Duodenal mucosa (tissue), 2 donors: ENCODE measurements at regions not wholly inside any gene's neighbourhood (a gene's known extent, or its start where the extent isn't known, plus 50 kb on each side); places are given as distances from the start of the nearest gene placed in this dataset.
"Not testable (repeated sequence)": the region's sequence is repeated elsewhere in the genome, so short reads cannot be mapped to it uniquely, and the experiment has no call there.

Experiments used
- H3K27ac ChIP-seq: one replicate; pipeline ENCODE4 v1.7.0; 2013; ENCODE audit warnings: low read depth, low read length
- H3K27me3 ChIP-seq, 2 donors: one replicate each; pipeline ENCODE4 v1.7.0; 2013; ENCODE audit warnings: low read length in 2 of 2, control low read depth in 1 of 2; ENCODE audit not compliant: insufficient read depth in 2 of 2, control insufficient read depth in 1 of 2
- H3K36me3 ChIP-seq, 2 donors: one replicate each; pipeline ENCODE4 v1.7.0; 2013; ENCODE audit warnings: low read length in 2 of 2, control low read depth in 1 of 2; ENCODE audit not compliant: insufficient read depth in 2 of 2, control insufficient read depth in 1 of 2
- H3K4me1 ChIP-seq, 2 donors: one replicate each; pipeline ENCODE4 v1.7.0; 2013; ENCODE audit warnings: low read length in 2 of 2, control low read depth in 1 of 2; ENCODE audit not compliant: insufficient read depth in 2 of 2, control insufficient read depth in 1 of 2
- H3K4me3 ChIP-seq, 2 donors: one replicate each; pipeline ENCODE4 v1.7.0; 2013; ENCODE audit warnings: low read length in 2 of 2, low read depth in 1 of 2
- H3K9ac ChIP-seq, 2 donors: one replicate each; pipeline ENCODE4 v1.7.0; 2013; ENCODE audit warnings: low read length in 2 of 2, low read depth in 1 of 2
- H3K9me3 ChIP-seq, 2 donors: one replicate each; pipeline ENCODE4 v1.7.0; 2013; ENCODE audit warnings: low read length in 2 of 2, control low read depth in 1 of 2; ENCODE audit not compliant: control insufficient read depth in 1 of 2

GRCh38 chr14:35956376-35957085 lies 130.4 kb downstream of the BRMS1L start:
- no peak overlapping the region for H3K27ac ChIP-seq
- no peak overlapping the region for H3K9ac ChIP-seq
- H3K4me3 ChIP-seq, result no peak overlapping the region
- H3K9me3 ChIP-seq, result no peaks in the 10 kb centered on the region
- H3K36me3 ChIP-seq, result no peaks in the 10 kb centered on the region
- H3K27me3 ChIP-seq, result no peaks in the 10 kb centered on the region
- H3K4me1 ChIP-seq, result peaks cover 0 to 7% of the 10 kb centered on the region in 2 donors

- no peak overlapping the region for H3K27ac ChIP-seq
- no peaks in the 10 kb centered on the region for H3K36me3 ChIP-seq
- H3K9ac ChIP-seq, result no peak overlapping the region
- no peaks in the 10 kb centered on the region for H3K9me3 ChIP-seq
- no peaks in the 10 kb centered on the region for H3K27me3 ChIP-seq
- H3K4me1 ChIP-seq, result peaks cover 0 to 7% of the 10 kb centered on the region in 2 donors
- H3K4me3 ChIP-seq, result no peak overlapping the region
Observed at GRCh38 chr14:35952584-35952983, 126.4 kb downstream of the BRMS1L start.

- Histone ChIP-seq H3K9me3 (no peaks in the 10 kb centered on the region), H3K27me3 (no peaks in the 10 kb centered on the region), H3K36me3 (no peaks in the 10 kb centered on the region), H3K9ac (no peak overlapping the region), H3K4me3 (no peak overlapping the region), H3K27ac (no peak overlapping the region), H3K4me1 (no peaks in the 10 kb centered on the region)
Observed at GRCh38 chr14:35949920-35950513, 123.9 kb downstream of the BRMS1L start.

- not testable (repeated sequence) for H3K27me3 ChIP-seq, H3K9ac ChIP-seq, H3K9me3 ChIP-seq, H3K4me3 ChIP-seq, H3K36me3 ChIP-seq, H3K27ac ChIP-seq, H3K4me1 ChIP-seq
Observed at GRCh38 chr14:35947983-35948382, 121.8 kb downstream of the BRMS1L start.

- Histone ChIP-seq H3K27ac (no peak overlapping the region), H3K36me3 (no peaks in the 10 kb centered on the region), H3K4me1 (peaks cover 0 to 3% of the 10 kb centered on the region in 2 donors), H3K9ac (no peak overlapping the region), H3K9me3 (no peaks in the 10 kb centered on the region), H3K27me3 (no peaks in the 10 kb centered on the region), H3K4me3 (no peak overlapping the region)
Observed at GRCh38 chr14:35944847-35945246, 118.7 kb downstream of the BRMS1L start.

- no peak overlapping the region for H3K27ac ChIP-seq
- H3K4me1 ChIP-seq, result peaks cover 0 to 5% of the 10 kb centered on the region in 2 donors
- H3K9me3 ChIP-seq, result no peaks in the 10 kb centered on the region
- peak overlapping the region; percentile 11 to 23 for H3K4me3 ChIP-seq
- no peak overlapping the region for H3K9ac ChIP-seq
- peaks cover 0 to 3% of the 10 kb centered on the region in 2 donors for H3K27me3 ChIP-seq
- H3K36me3 ChIP-seq, result no peaks in the 10 kb centered on the region
Observed at GRCh38 chr14:35940291-35940690, 114.2 kb downstream of the BRMS1L start.

GRCh38 chr14:35938770-35939169 lies 112.6 kb downstream of the BRMS1L start:
- Histone ChIP-seq H3K27ac (no peak overlapping the region), H3K36me3 (no peaks in the 10 kb centered on the region), H3K4me3 (no peak overlapping the region), H3K9ac (no peak overlapping the region), H3K27me3 (peaks cover 0 to 3% of the 10 kb centered on the region in 2 donors), H3K4me1 (peaks cover 0 to 5% of the 10 kb centered on the region in 2 donors), H3K9me3 (no peaks in the 10 kb centered on the region)

- Histone ChIP-seq H3K36me3 (no peaks in the 10 kb centered on the region), H3K27me3 (peaks cover 0 to 3% of the 10 kb centered on the region in 2 donors), H3K9me3 (no peaks in the 10 kb centered on the region), H3K4me3 (no peak overlapping the region), H3K4me1 (no peaks in the 10 kb centered on the region), H3K9ac (no peak overlapping the region), H3K27ac (no peak overlapping the region)
Observed at GRCh38 chr14:35934499-35934898, 108.4 kb downstream of the BRMS1L start.

- no peak overlapping the region for H3K9ac ChIP-seq
- no peaks in the 10 kb centered on the region for H3K9me3 ChIP-seq
- H3K4me1 ChIP-seq, result no peaks in the 10 kb centered on the region
- H3K36me3 ChIP-seq, result no peaks in the 10 kb centered on the region
- peaks cover 0 to 3% of the 10 kb centered on the region in 2 donors for H3K27me3 ChIP-seq
- H3K4me3 ChIP-seq, result peak overlapping the region in 1 of 2 donors; percentile 50
- no peak overlapping the region for H3K27ac ChIP-seq
Observed at GRCh38 chr14:35932659-35933159, 106.6 kb downstream of the BRMS1L start.

GRCh38 chr14:35932136-35932535 lies 106.0 kb downstream of the BRMS1L start:
- H3K9ac ChIP-seq, result no peak overlapping the region
- H3K4me1 ChIP-seq, result no peaks in the 10 kb centered on the region
- no peaks in the 10 kb centered on the region for H3K9me3 ChIP-seq

More at GRCh38 chr14:35932136-35932535, 106.0 kb downstream of the BRMS1L start:
- H3K4me3 ChIP-seq, result no peak overlapping the region
- no peaks in the 10 kb centered on the region for H3K36me3 ChIP-seq
- peaks cover 0 to 3% of the 10 kb centered on the region in 2 donors for H3K27me3 ChIP-seq
- no peak overlapping the region for H3K27ac ChIP-seq
